ENCODE measurements at regions not wholly inside any gene's neighbourhood (a gene's known extent, or its start where the extent isn't known, plus 50 kb on each side); places are given as distances from the start of the nearest gene placed in this dataset.
"Not testable (repeated sequence)": the region's sequence is repeated elsewhere in the genome, so short reads cannot be mapped to it uniquely, and the experiment has no call there.

GRCh38 chr20:51306081-51306480 is 236.4 kb downstream of the NFATC2 start:
- DNase-seq (ENCODE audit: low read depth, low spot score), result no peak

GRCh38 chr20:51305316-51306052 is 237.0 kb downstream of the NFATC2 start:
- DNase-seq (ENCODE audit: low read depth, low spot score), result no peak

GRCh38 chr20:51303731-51304670 is 238.5 kb downstream of the NFATC2 start:
- no peak for DNase-seq (ENCODE audit: low read depth, low spot score)

DNA sequence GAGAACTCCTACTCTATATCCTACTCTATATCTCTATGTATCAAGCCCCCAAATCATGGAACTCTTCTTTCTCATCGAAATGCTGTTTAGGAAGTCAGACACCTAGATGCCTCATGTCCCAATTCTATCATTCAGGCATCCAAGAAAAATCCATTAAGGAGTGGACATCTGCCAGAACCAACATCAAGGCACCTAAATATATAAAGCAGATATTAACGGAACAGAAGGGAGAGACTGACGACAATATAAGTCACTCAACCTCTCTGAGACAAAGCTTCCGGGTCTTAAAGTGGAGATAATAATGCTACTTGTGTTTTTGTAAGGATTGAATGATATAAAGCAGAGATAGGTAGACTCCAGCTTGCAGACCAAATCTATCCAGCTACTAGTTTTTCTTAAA is 241.5 kb downstream of the NFATC2 start:
- no peak for DNase-seq (ENCODE audit: low read depth, low spot score)

DNA sequence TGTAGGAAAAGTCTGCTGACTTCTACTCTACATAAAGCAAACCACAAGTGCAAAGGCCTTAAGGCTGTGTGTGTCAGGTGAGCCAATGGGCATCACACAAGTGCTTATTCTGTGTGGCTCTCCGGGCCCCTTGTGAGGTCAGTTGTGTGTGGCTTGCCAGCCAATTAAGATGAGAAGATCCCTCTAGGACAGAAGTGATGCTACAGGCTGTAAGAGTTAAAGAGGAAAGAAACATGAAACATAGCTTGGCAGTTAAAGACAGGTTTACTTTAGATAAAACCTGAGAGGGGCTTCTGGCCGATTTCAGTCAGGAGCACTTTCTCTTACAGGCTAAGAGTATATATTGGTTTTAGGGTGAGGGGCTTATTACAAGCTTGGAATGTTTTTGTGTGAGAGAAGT is 242.4 kb downstream of the NFATC2 start:
- no peak for DNase-seq (ENCODE audit: low read depth, low spot score)

DNA sequence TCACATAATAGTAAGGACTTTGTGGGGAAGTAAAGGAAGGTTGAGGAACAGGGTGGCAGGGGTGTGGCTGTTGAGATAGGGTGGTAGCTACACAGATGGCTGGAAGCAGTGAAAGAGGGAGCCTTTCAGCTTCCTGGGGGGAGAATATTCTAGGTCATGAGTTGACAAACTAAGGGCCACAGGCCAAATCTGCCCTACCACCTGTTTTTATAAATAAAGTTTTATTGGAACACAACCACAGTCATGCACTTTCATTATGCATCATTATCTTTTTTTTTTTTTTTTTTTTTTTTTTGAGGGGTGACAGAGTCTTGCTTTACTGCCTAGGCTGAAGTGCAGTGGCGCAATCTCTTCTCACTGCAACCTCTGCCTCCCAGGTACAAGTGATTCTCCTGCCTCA is 243.1 kb downstream of the NFATC2 start:
- DNase-seq (ENCODE audit: low read depth, low spot score), result no peak

DNA sequence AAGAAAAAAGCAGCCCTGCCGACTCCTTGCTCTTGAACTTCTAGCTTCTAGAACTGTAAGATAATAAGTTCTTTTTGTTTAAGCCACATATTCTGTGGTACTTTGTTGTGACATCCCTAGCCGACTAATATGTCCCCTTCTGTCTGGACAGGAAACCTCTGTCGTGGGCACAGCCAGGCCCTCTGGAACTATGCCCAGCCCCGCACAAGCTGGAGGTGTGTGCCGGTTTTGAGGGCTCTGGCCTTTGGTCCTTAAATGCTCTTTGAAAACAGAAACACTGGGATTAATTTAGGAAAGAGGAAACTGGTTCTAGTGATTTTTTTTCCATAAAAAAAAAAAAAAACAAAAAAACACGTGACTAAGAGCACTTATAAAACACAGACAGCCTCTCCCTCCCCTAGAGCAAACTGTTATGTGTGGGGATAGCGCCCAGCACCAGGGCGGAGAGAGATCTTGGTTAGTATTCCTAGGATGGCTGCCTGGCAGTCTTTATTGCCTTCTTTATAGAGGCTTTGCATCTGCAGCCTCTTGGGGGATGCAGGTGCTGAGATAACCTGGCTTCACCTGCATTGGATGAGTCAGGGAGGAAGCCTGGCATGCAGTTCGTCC is 244.3 kb downstream of the NFATC2 start:
- no peak for DNase-seq (ENCODE audit: low read depth, low spot score)

DNA sequence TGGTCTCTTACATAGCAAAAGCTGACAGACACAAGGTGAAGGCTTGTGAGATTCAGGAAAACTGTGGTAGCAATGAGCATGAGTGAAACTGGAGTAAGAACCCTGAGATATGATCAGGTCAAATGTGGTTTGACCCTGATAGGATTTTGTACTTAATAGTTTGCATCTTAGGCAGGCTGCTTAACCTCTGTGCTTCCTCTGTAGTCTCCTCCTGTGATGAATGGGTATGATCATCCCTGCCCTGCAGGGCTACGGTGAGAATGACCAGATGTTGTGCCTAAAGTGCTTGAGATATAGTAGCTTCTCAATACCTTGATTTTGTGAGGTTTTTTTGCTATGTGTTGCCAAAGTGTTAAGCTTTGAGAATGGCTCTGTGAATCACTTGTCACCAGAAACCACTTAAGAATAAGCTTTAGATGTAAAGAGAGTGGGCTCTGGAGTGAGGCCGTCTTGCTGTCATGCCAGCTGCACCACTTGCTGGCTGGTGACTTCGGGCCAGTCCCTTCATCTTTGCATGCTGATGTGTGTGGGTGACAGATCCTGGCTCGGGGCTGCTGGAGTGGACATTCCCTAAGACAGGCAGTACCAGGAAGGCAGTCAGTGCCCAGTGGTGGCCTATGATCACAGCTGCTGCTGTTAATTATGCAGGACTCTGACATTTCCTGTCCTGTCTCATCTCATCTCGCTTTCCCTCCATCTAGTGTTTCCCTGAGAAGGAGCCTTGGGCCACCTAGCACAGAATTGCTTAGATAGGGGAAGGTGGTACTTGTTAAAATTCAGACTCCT is 254.7 kb downstream of the NFATC2 start:
- DNase-seq (ENCODE audit: low read depth, low spot score), result no peak

- DNase-seq (ENCODE audit: low read depth, low spot score), result no peak
Measured at GRCh38 chr20:51286758-51287157, 255.8 kb downstream of the NFATC2 start.

DNA sequence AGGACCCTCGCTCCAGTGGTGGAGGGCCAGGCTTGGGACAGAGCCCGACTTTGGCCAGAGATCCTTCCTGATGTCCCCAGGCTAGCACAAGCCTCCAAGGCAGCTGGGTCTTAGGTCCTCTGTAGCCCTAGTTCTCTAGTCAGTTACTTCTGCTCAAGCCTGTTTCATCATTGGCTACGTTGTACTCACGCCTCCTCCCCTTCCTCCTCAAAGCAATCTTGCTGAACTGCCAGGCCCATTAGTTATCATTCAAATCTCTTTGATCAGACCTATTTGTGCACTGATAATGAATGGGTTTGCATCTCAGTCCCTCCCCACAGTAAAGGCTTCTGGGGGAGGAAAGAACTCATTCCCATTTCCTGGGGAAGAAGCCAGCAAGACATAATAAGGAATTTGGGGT is 256.8 kb downstream of the NFATC2 start:
- no peak for DNase-seq (ENCODE audit: low read depth, low spot score)

DNA sequence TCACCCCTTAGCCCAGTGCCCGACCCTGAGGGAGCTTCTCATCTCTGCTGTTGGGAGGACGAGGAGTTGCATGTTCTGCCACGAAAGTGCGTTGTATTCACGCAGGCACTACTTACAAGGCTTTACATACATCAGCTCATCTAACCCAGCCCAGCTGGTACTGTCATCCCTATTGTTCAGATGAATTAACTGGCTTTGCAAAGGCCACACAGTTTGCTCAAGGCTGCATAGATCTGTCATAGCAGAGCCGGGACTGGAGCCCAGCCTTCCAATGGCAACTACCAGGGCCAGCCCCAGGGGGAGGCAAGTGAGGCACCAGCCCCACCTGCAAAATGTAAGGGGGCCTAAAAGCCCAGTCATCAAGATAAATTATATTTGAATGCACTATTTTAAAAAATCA is 257.6 kb downstream of the NFATC2 start:
- DNase-seq (ENCODE audit: low read depth, low spot score), result no peak

DNA sequence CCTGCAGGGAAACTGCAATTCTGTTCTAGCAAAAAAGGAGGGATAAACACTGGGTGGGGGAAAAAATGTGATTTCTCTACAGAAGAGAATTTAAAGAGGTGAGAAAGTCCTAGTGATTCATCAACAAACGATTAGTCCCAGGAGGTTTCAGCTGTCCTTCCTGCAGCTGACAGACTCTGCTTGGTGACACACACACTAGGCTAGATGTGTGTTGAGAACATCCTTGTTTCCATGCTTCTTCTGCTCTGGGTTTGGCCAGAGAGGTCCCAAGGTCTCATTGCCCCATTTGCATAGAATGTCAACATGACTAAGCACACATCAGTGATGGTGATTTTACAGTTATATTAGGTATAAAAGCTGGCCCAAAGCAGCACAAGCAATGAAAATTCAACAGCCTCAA is 258.3 kb downstream of the NFATC2 start:
- DNase-seq (ENCODE audit: low read depth, low spot score), result no peak

GRCh38 chr20:51281521-51281920 is 258.6 kb upstream of the KCNG1 start:
- no peak for DNase-seq (ENCODE audit: low read depth, low spot score)

GRCh38 chr20:51280047-51280446 is 257.1 kb upstream of the KCNG1 start:
- no peak for DNase-seq (ENCODE audit: low read depth, low spot score)

GRCh38 chr20:51277961-51278360 is 255.1 kb upstream of the KCNG1 start:
- no peak for DNase-seq (ENCODE audit: low read depth, low spot score)

DNA sequence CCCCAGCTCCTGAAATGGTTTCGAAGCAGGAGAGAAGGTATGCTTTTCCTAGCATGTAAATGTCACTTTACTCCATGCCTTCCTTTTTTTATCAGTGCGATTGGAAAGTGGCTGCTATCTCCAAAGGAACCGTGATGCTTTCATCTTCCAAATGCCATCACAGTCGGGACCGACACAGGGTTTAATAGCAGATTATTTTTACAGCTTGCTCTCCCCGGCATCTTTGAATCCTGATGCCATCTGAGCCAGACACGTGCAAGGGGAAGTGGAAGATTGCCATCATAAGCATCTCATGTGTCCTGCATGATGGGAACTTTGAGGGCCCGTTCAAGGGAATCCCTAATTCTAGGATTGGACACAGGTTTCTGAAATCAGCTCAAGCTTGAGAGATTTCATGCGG is 253.4 kb upstream of the KCNG1 start:
- no peak for DNase-seq (ENCODE audit: low read depth, low spot score)

DNA sequence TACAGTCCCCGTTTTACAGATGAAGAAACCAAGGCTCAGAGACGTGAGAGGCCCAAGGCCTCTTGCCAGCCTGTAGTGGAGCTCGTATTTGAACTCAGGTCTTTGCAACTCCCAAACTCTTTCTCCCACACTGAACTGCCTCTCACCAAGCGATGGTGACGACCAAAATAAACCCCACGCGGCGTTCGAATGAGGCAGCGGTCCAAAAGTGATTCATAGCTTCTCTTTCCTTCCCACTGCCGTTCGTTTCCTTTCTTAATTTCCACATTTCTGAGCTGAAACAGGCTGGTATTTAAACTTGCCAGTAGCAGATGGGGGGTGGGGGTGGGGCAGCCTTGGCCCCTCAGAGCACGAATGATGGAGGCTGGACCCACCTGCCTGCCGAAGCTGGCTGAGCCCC is 252.9 kb upstream of the KCNG1 start:
- DNase-seq (ENCODE audit: low read depth, low spot score), result no peak

GRCh38 chr20:51275181-51275580 is 252.3 kb upstream of the KCNG1 start:
- no peak for DNase-seq (ENCODE audit: low read depth, low spot score)

- DNase-seq (ENCODE audit: low read depth, low spot score), result no peak
Measured at GRCh38 chr20:51272401-51272800, 249.5 kb upstream of the KCNG1 start.

DNA sequence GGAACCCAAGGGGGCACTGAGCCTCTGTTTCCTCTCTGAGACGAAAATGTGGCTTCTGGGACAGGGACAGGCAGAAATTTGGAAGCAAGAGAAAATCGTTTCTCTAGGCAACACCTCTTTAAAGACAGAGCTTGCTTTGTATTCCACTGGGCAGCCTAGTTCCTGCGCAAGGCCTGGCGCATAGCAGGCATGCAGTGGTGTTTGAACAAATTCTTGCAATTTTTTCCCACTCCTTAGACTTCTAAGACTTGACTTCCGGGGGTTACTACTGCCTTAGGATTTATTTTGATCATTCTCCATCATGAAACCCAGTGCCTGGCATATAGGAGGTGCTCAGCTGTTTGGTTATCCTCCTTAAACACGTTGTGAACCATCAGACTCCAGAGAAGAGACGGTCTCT is 249.0 kb upstream of the KCNG1 start:
- no peak for DNase-seq (ENCODE audit: low read depth, low spot score)

DNA sequence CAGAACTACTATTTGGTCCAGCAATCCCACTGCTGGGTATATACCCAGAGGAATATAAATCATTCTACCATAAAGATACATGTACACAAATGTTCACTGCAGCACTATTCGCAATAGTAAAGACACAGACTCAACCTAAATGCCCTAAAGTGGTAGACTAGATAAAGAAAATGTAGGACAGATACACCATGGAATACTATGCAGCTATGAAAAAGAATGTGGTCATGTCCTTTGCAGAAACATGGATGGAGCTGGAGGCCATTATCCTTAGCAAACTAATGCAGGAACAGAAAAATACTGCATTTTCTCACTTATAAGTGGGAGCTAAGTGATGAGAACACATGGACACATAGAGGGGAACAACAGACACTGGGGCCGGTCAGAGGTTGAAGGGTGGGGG is 248.4 kb upstream of the KCNG1 start:
- not testable (repeated sequence) for DNase-seq (ENCODE audit: low read depth, low spot score)

- no peak for DNase-seq (ENCODE audit: low read depth, low spot score)
Measured at GRCh38 chr20:51269671-51270070, 246.8 kb upstream of the KCNG1 start.

Measured in pulmonary artery endothelial cell (primary cell).